Right lobe of liver (tissue), 6 donors: ENCODE measurements at regions not wholly inside any gene's neighbourhood (a gene's known extent, or its start where the extent isn't known, plus 50 kb on each side); places are given as distances from the start of the nearest gene placed in this dataset.

Source experiments
- ATAC-seq, 4 donors: fragments of 200-7000 bp; cut with Tn5 transposase; one replicate each; pipeline ENCODE4 v1.9.1; 2020; ENCODE audit warnings: mild to moderate bottlenecking in 4 of 4, moderate library complexity in 4 of 4
- DNase-seq, 3 donors: peaks; one replicate each; pipeline ENCODE4 v3.0.0-alpha.2; 2020
- H3K27ac ChIP-seq, 3 donors: fragments of 200-600 bp; one replicate each; pipeline ENCODE4 v1.8.0; 2022
- H3K27me3 ChIP-seq, 2 donors: fragments of 200-600 bp; one replicate each; pipeline ENCODE4 v1.8.0; 2022
- H3K36me3 ChIP-seq, 4 donors: fragments of 200-600 bp; sonication (generic) in 1 of 4; one replicate each; pipeline versions ENCODE4 v1.5.1 to v1.8.0; 2017 to 2022; ENCODE audit warnings: control low read depth in 1 of 4
- H3K4me1 ChIP-seq, 4 donors: fragments of 200-600 bp; sonication (generic) in 1 of 4; one replicate each; pipeline versions ENCODE4 v1.5.1 to v1.8.0; 2017 to 2022; ENCODE audit warnings: control low read depth in 1 of 4
- H3K4me3 ChIP-seq, 3 donors: fragments of 200-600 bp; one replicate each; pipeline ENCODE4 v1.8.0; 2022
- H3K9me3 ChIP-seq, 4 donors: fragments of 200-600 bp; sonication (generic) in 1 of 4; one replicate each; pipeline versions ENCODE4 v1.5.1 to v1.8.0; 2017 to 2022; ENCODE audit warnings: control low read depth in 1 of 4
- CTCF ChIP-seq, 4 donors: fragments of 200-600 bp in 3 of 4; fragments of 450-650 bp in 1 of 4; IDR thresholded peaks; one replicate each; pipeline versions ENCODE4 v1.5.1 to v1.8.0; 2016 to 2022; ENCODE audit warnings: antibody characterized with exemption in 4 of 4, mild to moderate bottlenecking in 2 of 4
- POLR2A ChIP-seq: fragments of 450-650 bp; IDR thresholded peaks from one replicate; pipeline ENCODE4 v1.6.1; 2017; ENCODE audit warnings: antibody characterized with exemption, mild to moderate bottlenecking
- WGBS: methylation state at CpG from one replicate; pipeline ENCODE4 v1.1.6; 2018; ENCODE audit warnings: low coverage, low lambda C conversion rate; ENCODE audit not compliant: insufficient coverage; ENCODE audit errors: missing lambda C conversion rate; 5-methylcytosine and 5-hydroxymethylcytosine counted together
- intact Hi-C, 2 donors: fragments of 100-400 bp; cut with DNase I; formaldehyde crosslinking; loops; one replicate each; pipeline versions ENCODE4 v1.11.2 to v1.14.1; 2022
- donor health status: DM: no; HTN: yes; CAD: no.
- donor health status: DM: no; HTN: no; CAD: no.
- donor health status: DM: no; HTN: no; CAD: no.
- donor health status: DM: no; HTN: yes; CAD: no.
- donor health status: DM: no; HTN: yes; CAD: no.

DNA sequence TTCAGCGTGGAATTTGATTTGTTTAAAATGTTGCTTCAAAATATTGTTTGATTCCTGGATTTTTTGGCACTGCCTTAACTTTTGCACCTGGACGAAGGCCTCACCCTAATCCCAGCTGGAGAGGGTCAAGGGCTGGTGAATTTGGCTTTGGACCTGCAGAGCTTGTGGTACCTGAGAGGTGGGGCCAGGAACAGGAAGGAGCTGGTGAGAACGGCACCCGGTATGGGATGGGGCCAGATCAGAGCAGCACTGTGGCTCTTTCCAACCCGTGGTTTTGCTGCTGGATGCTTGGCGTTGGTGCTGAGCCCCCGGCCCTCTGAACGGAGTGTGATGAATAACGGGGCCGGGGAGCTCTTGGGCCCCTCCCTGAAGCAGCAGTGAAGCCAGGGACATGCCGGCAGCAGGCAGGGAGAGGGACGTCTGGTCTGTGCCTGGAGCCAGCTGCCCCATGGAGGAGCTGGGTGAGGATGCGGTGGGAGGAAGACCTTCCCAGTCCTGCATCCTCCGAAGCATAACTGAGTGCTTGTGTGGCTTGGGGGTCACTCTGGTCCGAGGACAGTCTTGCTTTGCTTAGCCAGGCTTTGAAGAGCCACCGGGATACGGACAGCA is 275.4 kb downstream of the SEC14L1 start:
- TF ChIP-seq CTCF (IDR thresholded peaks at IDR 0.05), result no peak
- TF ChIP-seq POLR2A, result no peak
- Histone ChIP-seq H3K27me3 (no peaks in the 10 kb centered on the region), H3K4me1 (peaks cover 0 to 18% (median 15%) of the 10 kb centered on the region in 4 donors), H3K27ac (no peak overlapping the region), H3K4me3 (no peak overlapping the region), H3K9me3 (no peaks in the 10 kb centered on the region), H3K36me3 (peaks cover 0 to 4% (median 0%) of the 10 kb centered on the region in 4 donors)
- intact Hi-C loops, result no loop called here
- no peak for DNase-seq
- 44% methylated on average over 6 of the region's 17 CpGs for WGBS
- no peak for ATAC-seq

- intact Hi-C loops, result no loop called here
- Histone ChIP-seq H3K9me3 (no peaks in the 10 kb centered on the region), H3K4me1 (peaks cover 0 to 30% (median 19%) of the 10 kb centered on the region in 4 donors), H3K27me3 (no peaks in the 10 kb centered on the region), H3K4me3 (no peak overlapping the region), H3K27ac (no peak overlapping the region), H3K36me3 (peaks cover 0 to 4% (median 0%) of the 10 kb centered on the region in 4 donors)
- WGBS, result 87% methylated on average over 7 of the region's 12 CpGs
- DNase-seq (no peak), ATAC-seq (no peak)
- no peak for TF ChIP-seq CTCF (IDR thresholded peaks at IDR 0.05)
- TF ChIP-seq POLR2A, result no peak
These were observed 276.8 kb downstream of the SEC14L1 start for GRCh38 chr17:77417575-77417974.

GRCh38 chr17:77418609-77419008 is 277.8 kb downstream of the SEC14L1 start:
- WGBS, result 96% methylated on average over 7 of the region's 12 CpGs
- Histone ChIP-seq H3K4me3 (no peak overlapping the region), H3K4me1 (peaks cover 0 to 36% (median 21%) of the 10 kb centered on the region in 4 donors), H3K27me3 (no peaks in the 10 kb centered on the region), H3K9me3 (no peaks in the 10 kb centered on the region), H3K27ac (no peak overlapping the region), H3K36me3 (peaks cover 0 to 4% (median 0%) of the 10 kb centered on the region in 4 donors)
- no peak for ATAC-seq
- intact Hi-C loops, result no loop called here
- DNase-seq, result no peak
- no peak for TF ChIP-seq POLR2A
- no peak for TF ChIP-seq CTCF (IDR thresholded peaks at IDR 0.05)

GRCh38 chr17:77419095-77419494 is 278.3 kb downstream of the SEC14L1 start:
- no peak for ATAC-seq
- Histone ChIP-seq H3K4me1 (peaks cover 0 to 41% (median 24%) of the 10 kb centered on the region in 4 donors), H3K36me3 (peaks cover 0 to 4% (median 0%) of the 10 kb centered on the region in 4 donors)

More at GRCh38 chr17:77419095-77419494, 278.3 kb downstream of the SEC14L1 start:
- no peak for DNase-seq
- TF ChIP-seq CTCF (IDR thresholded peaks at IDR 0.05) (no peak), POLR2A (no peak)
- no peak overlapping the region for H3K27ac ChIP-seq
- H3K27me3 ChIP-seq, result no peaks in the 10 kb centered on the region
- intact Hi-C loops, result no loop called here
- no peak overlapping the region for H3K4me3 ChIP-seq
- no peaks in the 10 kb centered on the region for H3K9me3 ChIP-seq
- WGBS, result 64% methylated on average over 2 of the region's 17 CpGs
